ENCODE measurements at regions not wholly inside any gene's neighbourhood (a gene's known extent, or its start where the extent isn't known, plus 50 kb on each side); places are given as distances from the start of the nearest gene placed in this dataset.

GRCh38 chr2:129281791-129282530 is 697.5 kb upstream of the RAB6C start:
- no peaks in the 10 kb centered on the region for H3K36me3 ChIP-seq
- ATAC-seq (no peak), DNase-seq (no peak)
- in situ Hi-C loops (cut with MboI; ENCODE audit: low sequenced_read_pairs in 4 of 4): no loop called here
- no peaks in the 10 kb centered on the region for H3K4me1 ChIP-seq
- intact Hi-C loops (cut with DNase I; ENCODE audit: low total_unique reads): no loop called here
- no peaks in the 10 kb centered on the region for H3K9me3 ChIP-seq
- H3K27me3 ChIP-seq: no peaks in the 10 kb centered on the region
- H3K4me3 ChIP-seq: no peak overlapping the region
- no peak for TF ChIP-seq CTCF (IDR thresholded peaks at IDR 0.05 in 4 of 5, conservative IDR thresholded peaks at IDR 0.05 in 1 of 5)
- TF ChIP-seq POLR2A (IDR thresholded peaks at IDR 0.05): no peak
- H3K27ac ChIP-seq: no peak overlapping the region

- Histone ChIP-seq H3K9me3 (no peaks in the 10 kb centered on the region), H3K4me3 (no peak overlapping the region), H3K27ac (no peak overlapping the region), H3K4me1 (peaks cover 0 to 4% of the 10 kb centered on the region in 2 donors), H3K36me3 (no peaks in the 10 kb centered on the region), H3K27me3 (no peaks in the 10 kb centered on the region)
- no peak for ATAC-seq
- intact Hi-C loops (cut with DNase I; ENCODE audit: low total_unique reads): no loop called here
- no peak for TF ChIP-seq CTCF (IDR thresholded peaks at IDR 0.05 in 4 of 5, conservative IDR thresholded peaks at IDR 0.05 in 1 of 5)
- no peak for TF ChIP-seq POLR2A (IDR thresholded peaks at IDR 0.05)
- in situ Hi-C loops (cut with MboI; ENCODE audit: low sequenced_read_pairs in 4 of 4): no loop called here
- DNase-seq: no peak
These were observed 694.5 kb upstream of the RAB6C start for GRCh38 chr2:129285012-129285411.

- DNase-seq (no peak), ATAC-seq (no peak)
- Histone ChIP-seq H3K27me3 (no peaks in the 10 kb centered on the region), H3K27ac (no peak overlapping the region), H3K4me1 (peaks cover 0 to 13% of the 10 kb centered on the region in 2 donors), H3K4me3 (no peak overlapping the region), H3K9me3 (no peaks in the 10 kb centered on the region), H3K36me3 (no peaks in the 10 kb centered on the region)
- in situ Hi-C loops (cut with MboI; ENCODE audit: low sequenced_read_pairs in 4 of 4) (no loop called here), intact Hi-C loops (cut with DNase I; ENCODE audit: low total_unique reads) (no loop called here)
- TF ChIP-seq POLR2A (IDR thresholded peaks at IDR 0.05) (no peak), CTCF (IDR thresholded peaks at IDR 0.05 in 4 of 5, conservative IDR thresholded peaks at IDR 0.05 in 1 of 5) (no peak)
These were observed 686.1 kb upstream of the RAB6C start for GRCh38 chr2:129293326-129293725.

GRCh38 chr2:129296396-129296795 is 683.1 kb upstream of the RAB6C start:
- in situ Hi-C loops (cut with MboI; ENCODE audit: low sequenced_read_pairs in 4 of 4) (no loop called here), intact Hi-C loops (cut with DNase I; ENCODE audit: low total_unique reads) (loop anchor here (5.0 kb wide), 2 partner anchors 101 to 559 kb away; no protein-coding TSS in a partner anchor)
- no peak for TF ChIP-seq POLR2A (IDR thresholded peaks at IDR 0.05)
- no peak for TF ChIP-seq CTCF (IDR thresholded peaks at IDR 0.05 in 4 of 5, conservative IDR thresholded peaks at IDR 0.05 in 1 of 5)
- DNase-seq: no peak
- Histone ChIP-seq H3K4me1 (peaks cover 3 to 20% of the 10 kb centered on the region in 2 donors), H3K4me3 (no peak overlapping the region), H3K27ac (peak overlapping the region in 2 of 4 donors; percentile 10 to 47), H3K36me3 (no peaks in the 10 kb centered on the region), H3K27me3 (no peaks in the 10 kb centered on the region), H3K9me3 (no peaks in the 10 kb centered on the region)
- ATAC-seq: no peak
